ENCODE measurements at regions not wholly inside any gene's neighbourhood (a gene's known extent, or its start where the extent isn't known, plus 50 kb on each side); places are given as distances from the start of the nearest gene placed in this dataset.

- no peak overlapping the region for H3K9ac ChIP-seq
- H3K4me1 ChIP-seq: peaks cover 6% of the 10 kb centered on the region; the same call in 1 of the 2 replicates
These were observed 110.4 kb upstream of the ATXN3L start for GRCh38 chrX:13430136-13430827.

GRCh38 chrX:13428053-13428786, 108.4 kb upstream of the ATXN3L start:
- Histone ChIP-seq H3K4me3 (no peak overlapping the region), H3K27me3 (peaks cover 68% of the 10 kb centered on the region), H3K4me2 (peak overlapping the region; percentile 18; the same call in 1 of the 2 replicates), H3K9ac (no peak overlapping the region), H3K9me3 (0 out of 2 replicates have a peak, but pooled peaks cover 6% of the 10 kb centered on the region), H3K27ac (no peak overlapping the region), H3K4me1 (peaks cover 6% of the 10 kb centered on the region; the same call in 1 of the 2 replicates), H4K20me1 (no peaks in the 10 kb centered on the region), H3K36me3 (no peaks in the 10 kb centered on the region)
- TF ChIP-seq Cebpa-rat (IDR thresholded peaks at IDR 0.05): no peak

More at GRCh38 chrX:13430136-13430827, 110.4 kb upstream of the ATXN3L start:
- Histone ChIP-seq H3K4me2 (no peak overlapping the region), H3K27me3 (peaks cover 73% of the 10 kb centered on the region), H4K20me1 (no peaks in the 10 kb centered on the region), H3K9me3 (0 out of 2 replicates have a peak, but pooled peaks cover under 1% of the 10 kb centered on the region), H3K4me3 (no peak overlapping the region), H3K36me3 (no peaks in the 10 kb centered on the region), H3K27ac (no peak overlapping the region)
- TF ChIP-seq Cebpa-rat (IDR thresholded peaks at IDR 0.05): no peak

- Histone ChIP-seq H3K4me2 (no peak overlapping the region), H3K4me3 (no peak overlapping the region), H3K4me1 (peaks cover 6% of the 10 kb centered on the region; the same call in 1 of the 2 replicates), H4K20me1 (no peaks in the 10 kb centered on the region), H3K27ac (no peak overlapping the region), H3K9ac (no peak overlapping the region), H3K9me3 (0 out of 2 replicates have a peak, but pooled peaks cover 6% of the 10 kb centered on the region), H3K36me3 (no peaks in the 10 kb centered on the region), H3K27me3 (peaks cover 69% of the 10 kb centered on the region)
- TF ChIP-seq Cebpa-rat (IDR thresholded peaks at IDR 0.05): no peak
These were observed 107.7 kb upstream of the ATXN3L start for GRCh38 chrX:13427441-13428052.

- Histone ChIP-seq H3K4me1 (peaks cover 11% of the 10 kb centered on the region; the same call in 1 of the 2 replicates), H3K9me3 (0 out of 2 replicates have a peak, but pooled peaks cover 6% of the 10 kb centered on the region)
These were observed 100.8 kb upstream of the ATXN3L start for GRCh38 chrX:13420545-13421183.

GRCh38 chrX:13419918-13420317, 100.1 kb upstream of the ATXN3L start:
- no peaks in the 10 kb centered on the region for H4K20me1 ChIP-seq
- no peak for TF ChIP-seq Cebpa-rat (IDR thresholded peaks at IDR 0.05)
- H3K27ac ChIP-seq: no peak overlapping the region
- H3K9ac ChIP-seq: no peak overlapping the region
- H3K4me2 ChIP-seq: peak overlapping the region; percentile 14
- no peaks in the 10 kb centered on the region for H3K36me3 ChIP-seq
- H3K4me3 ChIP-seq: no peak overlapping the region
- H3K9me3 ChIP-seq: 0 out of 2 replicates have a peak, but pooled peaks cover 2% of the 10 kb centered on the region
- H3K27me3 ChIP-seq: peaks cover 89% of the 10 kb centered on the region
- peaks cover 11% of the 10 kb centered on the region; the same call in 1 of the 2 replicates for H3K4me1 ChIP-seq

More at GRCh38 chrX:13420545-13421183, 100.8 kb upstream of the ATXN3L start:
- Histone ChIP-seq H3K27me3 (peaks cover 85% of the 10 kb centered on the region), H3K27ac (no peak overlapping the region), H3K4me3 (no peak overlapping the region), H3K4me2 (peak overlapping the region; percentile 14; the same call in 1 of the 2 replicates), H3K36me3 (no peaks in the 10 kb centered on the region), H3K9ac (no peak overlapping the region), H4K20me1 (no peaks in the 10 kb centered on the region)
- TF ChIP-seq Cebpa-rat (IDR thresholded peaks at IDR 0.05): no peak

- H3K9ac ChIP-seq: no peak overlapping the region
- no peak for TF ChIP-seq Cebpa-rat (IDR thresholded peaks at IDR 0.05)
These were observed 99.4 kb upstream of the ATXN3L start for GRCh38 chrX:13419276-13419675.

GRCh38 chrX:13418126-13419097, 98.6 kb upstream of the ATXN3L start:
- Histone ChIP-seq H3K27me3 (peaks cover 94% of the 10 kb centered on the region), H3K9ac (no peak overlapping the region), H4K20me1 (no peaks in the 10 kb centered on the region), H3K36me3 (no peaks in the 10 kb centered on the region), H3K9me3 (no peaks in the 10 kb centered on the region), H3K4me2 (no peak overlapping the region), H3K4me3 (no peak overlapping the region), H3K27ac (no peak overlapping the region), H3K4me1 (peaks cover 11% of the 10 kb centered on the region; the same call in 1 of the 2 replicates)
- TF ChIP-seq Cebpa-rat (IDR thresholded peaks at IDR 0.05): no peak

More at GRCh38 chrX:13419276-13419675, 99.4 kb upstream of the ATXN3L start:
- peaks cover 11% of the 10 kb centered on the region; the same call in 1 of the 2 replicates for H3K4me1 ChIP-seq
- no peak overlapping the region for H3K4me3 ChIP-seq
- H3K4me2 ChIP-seq: no peak overlapping the region
- H4K20me1 ChIP-seq: no peaks in the 10 kb centered on the region
- H3K27me3 ChIP-seq: peaks cover 90% of the 10 kb centered on the region
- H3K27ac ChIP-seq: no peak overlapping the region
- no peaks in the 10 kb centered on the region for H3K36me3 ChIP-seq
- no peaks in the 10 kb centered on the region for H3K9me3 ChIP-seq

GRCh38 chrX:13415509-13415908, 95.7 kb upstream of the ATXN3L start:
- H3K9ac ChIP-seq: no peak overlapping the region
- H3K9me3 ChIP-seq: no peaks in the 10 kb centered on the region
- no peak overlapping the region for H3K27ac ChIP-seq
- no peaks in the 10 kb centered on the region for H4K20me1 ChIP-seq
- H3K27me3 ChIP-seq: peaks cover 96% of the 10 kb centered on the region
- peaks cover 10% of the 10 kb centered on the region; the same call in 1 of the 2 replicates for H3K4me1 ChIP-seq
- no peak overlapping the region for H3K4me3 ChIP-seq
- H3K4me2 ChIP-seq: no peak overlapping the region
- H3K36me3 ChIP-seq: no peaks in the 10 kb centered on the region
- TF ChIP-seq Cebpa-rat (IDR thresholded peaks at IDR 0.05): no peak

Measured in BLaER1 (cell line).